DND-41 (cell line): ENCODE measurements at regions not wholly inside any gene's neighbourhood (a gene's known extent, or its start where the extent isn't known, plus 50 kb on each side); places are given as distances from the start of the nearest gene placed in this dataset.
A peak's percentile ranks its signal among the peaks of the same experiment; 100 is the strongest.

Source experiments
- ATAC-seq: fragments of 200-7000 bp; cut with Tn5 transposase; 3 replicates; pipeline ENCODE4 v1.9.1; 2021; ENCODE audit warnings: low read depth; ENCODE audit not compliant: insufficient read depth
- DNase-seq: peaks from one replicate; pipeline ENCODE4 v3.0.0-alpha.2; 2020
- H2AFZ ChIP-seq: 2 replicates; pipeline ENCODE4 v1.6.0; 2012; ENCODE audit warnings: low read depth, low read length
- H3K27ac ChIP-seq: 2 replicates; pipeline ENCODE4 v1.5.1; 2012; ENCODE audit warnings: low read length, inconsistent platforms
- H3K27me3 ChIP-seq: fragments of 200-600 bp; sonication (generic); 2 replicates; pipeline ENCODE4 v1.6.0; 2012; ENCODE audit warnings: low read length, mild to moderate bottlenecking, inconsistent platforms; ENCODE audit not compliant: insufficient read depth, poor library complexity
- H3K36me3 ChIP-seq: 2 replicates; pipeline ENCODE4 v1.5.1; 2012; ENCODE audit warnings: low read length, inconsistent platforms; ENCODE audit not compliant: insufficient read depth
- H3K4me1 ChIP-seq: 2 replicates; pipeline ENCODE4 v1.5.1; 2012; ENCODE audit warnings: mild to moderate bottlenecking, low read length; ENCODE audit not compliant: insufficient read depth
- H3K4me2 ChIP-seq: 2 replicates; pipeline ENCODE4 v1.6.0; 2012; ENCODE audit warnings: mild to moderate bottlenecking, moderate library complexity, low read length, inconsistent platforms; ENCODE audit not compliant: insufficient read depth
- H3K4me3 ChIP-seq, 2 experiments: fragments of 200-600 bp in 1 of 2; shearing (Covaris generic) in 1 of 2; 2 replicates each; pipeline ENCODE4 v1.5.1; 2012 to 2016; ENCODE audit warnings: inconsistent platforms in 2 of 2, low read length in 2 of 2, mild to moderate bottlenecking in 2 of 2, low read depth in 1 of 2, moderate library complexity in 1 of 2
- H3K79me2 ChIP-seq: 2 replicates; pipeline ENCODE4 v1.6.0; 2012; ENCODE audit warnings: low read length, inconsistent platforms; ENCODE audit not compliant: insufficient read depth
- H3K9ac ChIP-seq: 2 replicates; pipeline ENCODE4 v1.6.0; 2012; ENCODE audit warnings: low read depth, mild to moderate bottlenecking, inconsistent platforms, low read length, moderate library complexity
- H3K9me3 ChIP-seq: 2 replicates; pipeline ENCODE4 v1.5.1; 2012; ENCODE audit warnings: low read length, moderate library complexity, mild to moderate bottlenecking, inconsistent platforms; ENCODE audit not compliant: insufficient read depth, severe bottlenecking
- H4K20me1 ChIP-seq: 2 replicates; pipeline ENCODE4 v1.6.0; 2012; ENCODE audit warnings: low read length; ENCODE audit not compliant: insufficient read depth
- EZH2 ChIP-seq: IDR thresholded peaks from 3 replicates; pipeline ENCODE4 v1.6.1; 2012; ENCODE audit warnings: borderline replicate concordance, low read depth, mild to moderate bottlenecking, moderate library complexity, low read length, inconsistent platforms; ENCODE audit not compliant: severe bottlenecking
- TF ChIP-seq, protein P1 (sequence below): IDR thresholded peaks from 2 replicates; pipeline ENCODE4 v1.5.1; 2012; ENCODE audit warnings: borderline replicate concordance, low read length, moderate library complexity, mild to moderate bottlenecking; ENCODE audit not compliant: poor library complexity, severe bottlenecking; ENCODE audit errors: extremely low read depth

DNA sequence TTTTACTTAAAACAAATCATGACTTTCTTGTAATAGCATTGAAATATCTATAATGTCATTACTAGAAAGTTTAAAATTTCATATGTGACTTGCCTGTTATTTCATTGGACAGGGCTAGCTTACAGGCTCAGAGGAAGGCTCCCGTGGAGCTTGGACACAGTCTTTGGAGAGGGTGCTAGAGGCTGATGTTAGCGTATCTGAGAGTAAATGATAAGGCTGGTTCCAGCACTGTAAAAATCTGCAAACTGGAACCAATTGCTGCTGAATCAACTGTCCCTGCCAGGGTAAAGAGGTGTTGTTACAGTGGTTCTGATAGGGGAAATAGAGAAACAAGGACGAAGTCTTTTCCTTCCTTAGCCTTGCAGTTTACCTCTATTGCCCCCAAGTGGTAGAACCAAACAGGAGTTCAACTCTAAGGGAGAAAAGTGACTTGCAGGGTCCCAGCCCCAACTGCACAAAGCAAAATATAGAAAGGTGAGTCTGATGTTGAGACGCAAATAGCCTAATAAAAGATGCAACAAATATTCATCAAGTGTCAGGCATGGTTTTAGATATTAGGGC lies 901.7 kb downstream of the DIAPH3 start:
- no peak for ATAC-seq
- H3K4me1 ChIP-seq, result no peaks in the 10 kb centered on the region
- DNase-seq, result no peak
- no peak overlapping the region for H3K9ac ChIP-seq
- no peaks in the 10 kb centered on the region for H4K20me1 ChIP-seq
- H3K27ac ChIP-seq, result no peak overlapping the region
- H3K27me3 ChIP-seq, result no peaks in the 10 kb centered on the region
- H2AFZ ChIP-seq, result no peak overlapping the region
- H3K9me3 ChIP-seq, result no peaks in the 10 kb centered on the region
- H3K79me2 ChIP-seq, result no peaks in the 10 kb centered on the region
- no peaks in the 10 kb centered on the region for H3K36me3 ChIP-seq
- H3K4me2 ChIP-seq, result no peak overlapping the region
- TF ChIP-seq, protein P1, sequence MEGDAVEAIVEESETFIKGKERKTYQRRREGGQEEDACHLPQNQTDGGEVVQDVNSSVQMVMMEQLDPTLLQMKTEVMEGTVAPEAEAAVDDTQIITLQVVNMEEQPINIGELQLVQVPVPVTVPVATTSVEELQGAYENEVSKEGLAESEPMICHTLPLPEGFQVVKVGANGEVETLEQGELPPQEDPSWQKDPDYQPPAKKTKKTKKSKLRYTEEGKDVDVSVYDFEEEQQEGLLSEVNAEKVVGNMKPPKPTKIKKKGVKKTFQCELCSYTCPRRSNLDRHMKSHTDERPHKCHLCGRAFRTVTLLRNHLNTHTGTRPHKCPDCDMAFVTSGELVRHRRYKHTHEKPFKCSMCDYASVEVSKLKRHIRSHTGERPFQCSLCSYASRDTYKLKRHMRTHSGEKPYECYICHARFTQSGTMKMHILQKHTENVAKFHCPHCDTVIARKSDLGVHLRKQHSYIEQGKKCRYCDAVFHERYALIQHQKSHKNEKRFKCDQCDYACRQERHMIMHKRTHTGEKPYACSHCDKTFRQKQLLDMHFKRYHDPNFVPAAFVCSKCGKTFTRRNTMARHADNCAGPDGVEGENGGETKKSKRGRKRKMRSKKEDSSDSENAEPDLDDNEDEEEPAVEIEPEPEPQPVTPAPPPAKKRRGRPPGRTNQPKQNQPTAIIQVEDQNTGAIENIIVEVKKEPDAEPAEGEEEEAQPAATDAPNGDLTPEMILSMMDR, result peak; percentile 38
- TF ChIP-seq EZH2, result no peak
- H3K4me3 ChIP-seq, result no peak overlapping the region

DNA sequence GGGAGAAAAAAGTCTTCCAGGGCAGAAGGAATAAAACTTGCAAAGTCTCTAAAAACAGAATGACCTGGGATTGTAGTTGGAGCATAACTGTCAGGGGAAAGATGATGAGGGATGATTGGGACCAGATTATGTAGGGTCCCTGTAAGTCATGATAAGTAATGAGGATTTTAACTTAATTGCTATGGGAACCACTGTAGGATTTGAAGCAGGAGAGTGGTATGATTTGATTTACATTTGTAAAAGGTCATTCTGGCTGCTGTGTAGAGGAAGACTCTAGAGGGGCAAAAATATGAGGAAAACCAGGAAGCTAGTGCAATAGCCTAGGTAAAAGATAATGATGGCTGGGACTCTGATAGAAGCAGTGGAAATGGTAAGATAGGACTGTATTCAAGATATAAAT lies 900.2 kb downstream of the DIAPH3 start:
- Histone ChIP-seq H4K20me1 (no peaks in the 10 kb centered on the region), H3K27me3 (no peaks in the 10 kb centered on the region), H3K9me3 (no peaks in the 10 kb centered on the region), H3K4me3 (no peak overlapping the region), H3K4me2 (no peak overlapping the region), H3K27ac (no peak overlapping the region), H2AFZ (no peak overlapping the region), H3K9ac (no peak overlapping the region), H3K4me1 (no peaks in the 10 kb centered on the region), H3K79me2 (no peaks in the 10 kb centered on the region), H3K36me3 (no peaks in the 10 kb centered on the region)
- TF ChIP-seq, protein P1, result no peak
- no peak for TF ChIP-seq EZH2
- no peak for DNase-seq
- ATAC-seq, result no peak

DNA sequence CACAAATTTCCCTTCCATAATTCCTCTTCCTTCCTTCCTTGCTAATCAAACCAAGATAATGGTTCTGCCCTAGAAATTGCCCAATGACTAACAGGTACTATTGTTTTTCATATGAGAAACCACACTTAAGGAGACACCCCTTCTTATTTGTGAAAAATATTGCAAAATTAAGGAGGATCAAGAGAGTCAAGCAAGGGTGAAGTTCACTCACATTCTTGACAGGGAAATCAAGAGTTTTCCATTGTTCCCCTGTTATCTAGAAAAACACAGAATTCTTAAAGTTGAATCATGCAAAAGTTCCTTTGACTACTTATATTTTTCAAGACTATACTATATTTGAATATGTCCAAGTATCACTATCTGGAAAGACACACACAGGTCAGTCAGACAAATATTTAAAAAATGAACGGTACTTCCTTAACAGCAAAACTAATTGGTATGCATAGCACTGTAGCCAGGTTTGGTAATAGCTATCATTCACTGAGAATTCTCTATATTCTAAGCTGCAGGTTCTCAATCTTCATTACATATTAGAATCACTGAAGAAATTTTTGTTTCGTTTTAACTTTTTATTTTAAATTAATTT lies 897.2 kb downstream of the DIAPH3 start:
- H3K4me1 ChIP-seq, result no peaks in the 10 kb centered on the region
- H3K4me3 ChIP-seq, result no peak overlapping the region
- no peak overlapping the region for H3K27ac ChIP-seq
- DNase-seq (no peak), ATAC-seq (no peak)
- H3K9me3 ChIP-seq, result no peaks in the 10 kb centered on the region
- no peaks in the 10 kb centered on the region for H3K27me3 ChIP-seq
- no peak overlapping the region for H3K9ac ChIP-seq
- H3K36me3 ChIP-seq, result no peaks in the 10 kb centered on the region
- no peaks in the 10 kb centered on the region for H4K20me1 ChIP-seq
- no peak overlapping the region for H3K4me2 ChIP-seq
- no peaks in the 10 kb centered on the region for H3K79me2 ChIP-seq
- TF ChIP-seq, protein P1, result no peak
- no peak for TF ChIP-seq EZH2
- H2AFZ ChIP-seq, result no peak overlapping the region
